ENCODE measurements at regions not wholly inside any gene's neighbourhood (a gene's known extent, or its start where the extent isn't known, plus 50 kb on each side); places are given as distances from the start of the nearest gene placed in this dataset.
A peak's percentile ranks its signal among the peaks of the same experiment; 100 is the strongest.

DNA sequence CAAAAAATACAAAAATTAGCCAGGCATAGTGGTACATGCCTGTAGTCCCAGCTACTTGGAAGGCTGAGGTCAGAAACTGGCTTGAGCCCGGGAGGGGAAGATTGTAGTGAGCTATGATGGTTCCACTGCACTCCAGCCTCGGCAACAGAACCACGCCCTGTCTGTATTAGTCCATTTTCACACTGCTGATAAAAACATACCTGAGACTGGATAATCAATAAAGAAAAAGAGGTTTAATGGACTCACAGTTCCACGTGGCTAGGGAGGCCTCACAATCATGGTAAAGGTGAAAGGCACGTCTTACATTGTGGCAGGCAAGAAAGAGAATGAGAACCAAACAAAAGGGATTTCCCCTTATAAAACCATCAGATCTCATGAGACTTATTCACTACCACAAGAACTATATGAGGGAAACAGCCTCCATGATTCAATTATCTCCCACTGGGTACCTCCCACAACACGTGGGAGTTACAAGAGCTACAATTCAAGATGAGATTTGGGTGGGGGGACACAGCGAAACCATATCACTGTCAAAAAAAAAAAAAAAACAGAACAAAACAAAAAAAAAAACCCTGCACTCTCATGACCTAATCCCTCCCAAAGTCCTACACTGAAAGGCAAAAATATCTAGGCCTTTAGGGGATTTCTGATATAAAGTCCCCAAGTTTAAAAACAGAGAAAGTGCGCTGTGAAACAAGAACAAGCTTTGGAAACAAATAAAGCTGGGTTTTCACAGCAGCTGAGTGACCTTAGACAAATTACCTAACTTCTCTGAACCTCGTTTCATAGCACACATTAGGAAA, 224.7 kb downstream of the IGSF11 start:
- FAIRE-seq: no peak
- TF ChIP-seq, protein P1, sequence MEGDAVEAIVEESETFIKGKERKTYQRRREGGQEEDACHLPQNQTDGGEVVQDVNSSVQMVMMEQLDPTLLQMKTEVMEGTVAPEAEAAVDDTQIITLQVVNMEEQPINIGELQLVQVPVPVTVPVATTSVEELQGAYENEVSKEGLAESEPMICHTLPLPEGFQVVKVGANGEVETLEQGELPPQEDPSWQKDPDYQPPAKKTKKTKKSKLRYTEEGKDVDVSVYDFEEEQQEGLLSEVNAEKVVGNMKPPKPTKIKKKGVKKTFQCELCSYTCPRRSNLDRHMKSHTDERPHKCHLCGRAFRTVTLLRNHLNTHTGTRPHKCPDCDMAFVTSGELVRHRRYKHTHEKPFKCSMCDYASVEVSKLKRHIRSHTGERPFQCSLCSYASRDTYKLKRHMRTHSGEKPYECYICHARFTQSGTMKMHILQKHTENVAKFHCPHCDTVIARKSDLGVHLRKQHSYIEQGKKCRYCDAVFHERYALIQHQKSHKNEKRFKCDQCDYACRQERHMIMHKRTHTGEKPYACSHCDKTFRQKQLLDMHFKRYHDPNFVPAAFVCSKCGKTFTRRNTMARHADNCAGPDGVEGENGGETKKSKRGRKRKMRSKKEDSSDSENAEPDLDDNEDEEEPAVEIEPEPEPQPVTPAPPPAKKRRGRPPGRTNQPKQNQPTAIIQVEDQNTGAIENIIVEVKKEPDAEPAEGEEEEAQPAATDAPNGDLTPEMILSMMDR (IDR thresholded peaks at IDR 0.05; ENCODE audit: insufficient read depth, missing control alignments): no peak
- DNase-seq (ENCODE audit: insufficient read length, low spot score): no peak

DNA sequence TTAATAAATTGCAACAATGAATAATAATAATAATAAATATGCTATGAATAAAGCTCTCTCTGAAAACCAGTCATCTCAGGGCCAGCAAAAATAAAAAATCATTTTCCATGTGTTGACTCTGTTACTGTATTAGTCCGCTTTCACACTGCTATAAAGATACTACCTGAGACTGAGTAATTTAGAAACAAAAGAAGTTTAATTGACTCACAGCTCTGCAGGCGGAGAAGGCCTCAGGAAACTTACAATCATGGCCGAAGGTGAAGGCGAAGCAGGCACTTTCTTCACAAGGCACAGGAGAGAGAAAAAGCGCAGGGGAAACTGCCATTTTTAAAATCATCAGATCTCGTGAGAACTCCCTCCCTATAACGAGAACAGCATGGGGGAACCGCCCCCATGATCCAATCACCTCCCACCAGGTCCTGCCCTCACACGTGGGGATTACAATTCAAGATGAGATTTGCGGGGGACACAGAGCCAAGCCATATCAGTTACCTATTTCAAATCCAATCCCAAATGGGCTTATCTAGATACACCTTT, 224.1 kb downstream of the IGSF11 start:
- DNase-seq (ENCODE audit: insufficient read length, low spot score) (no peak), FAIRE-seq (no peak)
- TF ChIP-seq, protein P1 (IDR thresholded peaks at IDR 0.05; ENCODE audit: insufficient read depth, missing control alignments): no peak

DNA sequence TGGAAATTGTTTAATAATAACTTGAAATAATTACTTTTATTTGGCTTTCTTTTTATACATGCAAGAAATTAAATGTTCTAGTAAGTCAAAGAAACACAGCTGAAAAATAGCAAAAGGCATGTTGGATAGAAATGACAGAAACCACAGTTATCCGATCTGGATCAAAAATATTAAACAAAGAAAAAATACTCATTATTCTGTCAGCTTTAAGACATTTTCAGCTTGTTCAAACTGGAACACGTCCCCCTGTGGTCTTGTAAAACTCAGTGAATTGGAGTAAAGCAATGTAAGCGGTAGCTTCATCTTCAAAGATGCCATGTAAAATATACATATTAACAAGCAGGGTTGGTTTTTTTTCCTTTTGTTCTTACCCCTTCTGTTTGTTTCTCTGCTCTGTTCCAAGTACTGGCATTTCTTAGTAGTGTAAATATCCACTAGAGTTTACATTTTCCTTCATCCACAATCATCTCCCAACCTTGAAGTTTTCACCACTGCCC, 223.4 kb downstream of the IGSF11 start:
- TF ChIP-seq, protein P1 (IDR thresholded peaks at IDR 0.05; ENCODE audit: insufficient read depth, missing control alignments): no peak
- no peak for DNase-seq (ENCODE audit: insufficient read length, low spot score)
- FAIRE-seq: no peak

DNA sequence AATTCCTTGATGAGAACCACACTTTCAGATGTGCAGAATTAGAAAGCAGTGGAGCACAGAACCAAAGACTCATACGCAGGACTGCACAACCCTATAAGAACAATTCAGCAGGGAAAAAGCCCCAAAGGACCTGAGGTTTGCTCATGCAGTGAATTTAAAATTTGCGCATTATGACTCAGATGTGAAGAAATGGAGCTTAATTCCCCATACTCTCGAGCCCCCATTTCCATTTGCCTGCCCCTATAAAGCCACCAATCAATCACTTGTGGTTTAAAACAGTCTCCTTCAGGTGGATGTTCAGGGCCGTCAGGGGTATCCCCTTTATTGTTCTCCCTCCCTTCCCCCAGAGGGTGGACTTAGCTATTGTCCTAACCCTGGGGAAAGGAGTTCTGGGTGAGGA, 221.2 kb downstream of the IGSF11 start:
- no peak for FAIRE-seq
- TF ChIP-seq, protein P1 (IDR thresholded peaks at IDR 0.05; ENCODE audit: insufficient read depth, missing control alignments): no peak
- no peak for DNase-seq (ENCODE audit: insufficient read length, low spot score)

DNA sequence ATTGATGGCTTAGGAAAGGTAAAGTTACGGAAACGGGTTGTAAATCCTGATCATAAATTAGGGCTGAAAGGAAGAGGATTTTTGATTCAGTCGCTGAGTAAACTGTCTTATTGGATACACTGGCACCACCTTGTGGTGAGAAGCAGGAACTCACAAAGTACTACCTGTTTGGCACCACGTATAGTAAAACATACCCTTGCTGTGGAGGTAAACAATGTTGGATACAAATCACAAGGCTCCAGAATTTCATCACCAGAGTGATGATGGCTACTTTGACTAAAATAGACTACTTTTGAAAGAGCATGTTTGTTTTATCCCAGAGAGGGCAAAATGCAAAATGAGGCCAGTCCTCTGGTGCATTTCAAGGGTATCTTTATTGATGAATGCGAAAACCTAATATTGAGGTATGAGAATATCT, 216.9 kb downstream of the IGSF11 start:
- DNase-seq (ENCODE audit: insufficient read length, low spot score) (no peak), FAIRE-seq (peak; percentile 66)
- TF ChIP-seq, protein P1 (IDR thresholded peaks at IDR 0.05; ENCODE audit: insufficient read depth, missing control alignments): peak; percentile 78

DNA sequence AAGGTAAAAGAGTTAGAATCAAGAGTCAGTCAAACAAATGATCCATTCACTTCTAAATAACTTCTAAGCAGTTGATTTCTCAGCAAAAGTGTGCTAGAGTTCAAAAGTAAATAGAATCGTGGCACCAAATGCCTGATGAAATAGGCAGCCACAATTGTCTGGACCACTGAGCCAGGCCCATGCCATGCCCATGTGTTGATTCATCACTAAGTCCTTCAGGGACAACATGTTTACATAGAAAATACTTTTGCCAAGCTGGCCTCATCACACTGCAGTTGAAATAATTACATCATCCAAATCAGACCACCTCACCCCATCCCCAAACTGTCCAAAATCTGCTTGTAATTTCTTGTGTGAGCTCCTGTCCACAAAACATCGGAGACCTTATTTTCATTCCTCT, 216.3 kb downstream of the IGSF11 start:
- DNase-seq (ENCODE audit: insufficient read length, low spot score): no peak
- TF ChIP-seq, protein P1 (IDR thresholded peaks at IDR 0.05; ENCODE audit: insufficient read depth, missing control alignments): no peak
- FAIRE-seq: no peak

DNA sequence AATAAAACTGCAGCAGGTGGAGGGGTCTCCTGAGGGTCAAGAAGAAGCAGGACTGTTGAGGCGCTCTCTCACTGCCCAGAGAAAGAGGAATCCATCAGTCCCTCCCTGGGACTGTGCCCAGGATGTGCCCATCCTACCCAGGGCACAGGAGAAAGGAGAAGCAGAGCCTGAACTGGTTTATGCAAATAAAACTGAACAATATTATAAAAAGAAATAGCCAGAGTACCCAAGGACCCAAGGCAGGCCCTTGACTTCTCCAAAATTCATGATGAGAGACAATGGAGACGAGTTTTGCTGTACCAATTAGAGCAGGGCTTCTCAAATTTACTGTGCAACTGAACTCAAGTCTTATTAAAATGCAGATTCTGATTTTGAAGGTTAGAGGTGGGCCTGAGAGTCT, 211.0 kb downstream of the IGSF11 start:
- FAIRE-seq: no peak
- no peak for DNase-seq (ENCODE audit: insufficient read length, low spot score)
- TF ChIP-seq, protein P1 (IDR thresholded peaks at IDR 0.05; ENCODE audit: insufficient read depth, missing control alignments): no peak
